NCI-H2227 (cell line): ENCODE measurements at regions not wholly inside any gene's neighbourhood (a gene's known extent, or its start where the extent isn't known, plus 50 kb on each side); places are given as distances from the start of the nearest gene placed in this dataset.
A peak's percentile ranks its signal among the peaks of the same experiment; 100 is the strongest.

Source experiments
- DNase-seq: peaks from one replicate; lab custom pipeline; 2025; ENCODE audit not compliant: unreplicated experiment; lab: John Stamatoyannopoulos, UW

GRCh38 chr2:165033402-165033801 is 78.1 kb upstream of the SLC38A11 start:
- DNase-seq, result no peak

GRCh38 chr2:165032559-165032958 is 77.2 kb upstream of the SLC38A11 start:
- DNase-seq, result no peak

GRCh38 chr2:165024199-165024598 is 68.9 kb upstream of the SLC38A11 start:
- DNase-seq, result no peak

- DNase-seq, result no peak
These were observed 67.5 kb upstream of the SLC38A11 start for GRCh38 chr2:165022781-165023180.

- peak; percentile 92 for DNase-seq
These were observed 62.8 kb upstream of the SLC38A11 start for GRCh38 chr2:165017966-165018596.

GRCh38 chr2:165016772-165017411 is 61.6 kb upstream of the SLC38A11 start:
- DNase-seq, result peak; percentile 88

GRCh38 chr2:165015052-165015642 is 59.8 kb upstream of the SLC38A11 start:
- DNase-seq, result peak; percentile 91

GRCh38 chr2:165013944-165014619 is 58.8 kb upstream of the SLC38A11 start:
- no peak for DNase-seq

GRCh38 chr2:165011199-165011598 is 55.9 kb upstream of the SLC38A11 start:
- DNase-seq, result no peak

- DNase-seq, result no peak
These were observed 55.2 kb upstream of the SLC38A11 start for GRCh38 chr2:165010556-165010955.

- DNase-seq, result no peak
These were observed 54.1 kb upstream of the SLC38A11 start for GRCh38 chr2:165009466-165009865.

- DNase-seq, result no peak
These were observed 53.5 kb upstream of the SLC38A11 start for GRCh38 chr2:165008730-165009315.

- DNase-seq, result no peak
These were observed 51.9 kb upstream of the SLC38A11 start for GRCh38 chr2:165007161-165007744.
